ENCODE measurements at regions not wholly inside any gene's neighbourhood (a gene's known extent, or its start where the extent isn't known, plus 50 kb on each side); places are given as distances from the start of the nearest gene placed in this dataset.
A peak's percentile ranks its signal among the peaks of the same experiment; 100 is the strongest.
"Not testable (repeated sequence)": the region's sequence is repeated elsewhere in the genome, so short reads cannot be mapped to it uniquely, and the experiment has no call there.

GRCh38 chr16:85517154-85517553 lies 96.0 kb upstream of the GSE1 start:
- TF ChIP-seq EZH2 (IDR thresholded peaks at IDR 0.05; ENCODE audit: borderline replicate concordance, low read depth, low read length, severe bottlenecking) (no peak), CTCF (IDR thresholded peaks at IDR 0.05; ENCODE audit: borderline replicate concordance, extremely low read depth, low read length, poor library complexity, severe bottlenecking) (no peak)

GRCh38 chr16:85517563-85518179 lies 95.5 kb upstream of the GSE1 start:
- DNase-seq = no peak
- Histone ChIP-seq H3K36me3 (ENCODE audit: insufficient read depth, low read length) (no peaks in the 10 kb centered on the region), H4K20me1 (ENCODE audit: insufficient read depth, low read length) (peaks cover 7% of the 10 kb centered on the region; the same call in 1 of the 2 replicates), H3K79me2 (ENCODE audit: insufficient read depth, low read length) (no peaks in the 10 kb centered on the region), H3K4me3 (ENCODE audit: low read depth in 1 of 2, low read length in 2 of 2) (no peak overlapping the region), H3K9me3 (ENCODE audit: insufficient read depth, low read length, severe bottlenecking) (no peaks in the 10 kb centered on the region), H3K4me1 (ENCODE audit: insufficient read depth, low read length) (no peaks in the 10 kb centered on the region), H3K27me3 (ENCODE audit: insufficient read depth, low read length, poor library complexity) (no peaks in the 10 kb centered on the region), H3K27ac (ENCODE audit: low read length) (no peak overlapping the region), H3K9ac (ENCODE audit: low read depth, low read length) (no peak overlapping the region), H3K4me2 (ENCODE audit: insufficient read depth, low read length) (no peak overlapping the region), H2AFZ (ENCODE audit: low read depth, low read length) (no peak overlapping the region)
- TF ChIP-seq EZH2 (IDR thresholded peaks at IDR 0.05; ENCODE audit: borderline replicate concordance, low read depth, low read length, severe bottlenecking) = no peak
- no peak for TF ChIP-seq CTCF (IDR thresholded peaks at IDR 0.05; ENCODE audit: borderline replicate concordance, extremely low read depth, low read length, poor library complexity, severe bottlenecking)
- ATAC-seq (ENCODE audit: insufficient read depth, low read depth) = no peak

More at GRCh38 chr16:85517154-85517553, 96.0 kb upstream of the GSE1 start:
- Histone ChIP-seq H3K36me3 (ENCODE audit: insufficient read depth, low read length) (no peaks in the 10 kb centered on the region), H3K4me2 (ENCODE audit: insufficient read depth, low read length) (no peak overlapping the region), H3K9me3 (ENCODE audit: insufficient read depth, low read length, severe bottlenecking) (no peaks in the 10 kb centered on the region), H3K27me3 (ENCODE audit: insufficient read depth, low read length, poor library complexity) (no peaks in the 10 kb centered on the region), H3K9ac (ENCODE audit: low read depth, low read length) (no peak overlapping the region), H3K4me3 (ENCODE audit: low read depth in 1 of 2, low read length in 2 of 2) (no peak overlapping the region), H4K20me1 (ENCODE audit: insufficient read depth, low read length) (peaks cover 7% of the 10 kb centered on the region; the same call in 1 of the 2 replicates), H2AFZ (ENCODE audit: low read depth, low read length) (no peak overlapping the region), H3K79me2 (ENCODE audit: insufficient read depth, low read length) (no peaks in the 10 kb centered on the region), H3K4me1 (ENCODE audit: insufficient read depth, low read length) (no peaks in the 10 kb centered on the region), H3K27ac (ENCODE audit: low read length) (no peak overlapping the region)
- DNase-seq = no peak
- ATAC-seq (ENCODE audit: insufficient read depth, low read depth) = no peak

- H3K79me2 ChIP-seq (ENCODE audit: insufficient read depth, low read length) = no peaks in the 10 kb centered on the region
- H3K4me3 ChIP-seq (ENCODE audit: low read depth in 1 of 2, low read length in 2 of 2) = no peak overlapping the region
- no peak overlapping the region for H3K4me2 ChIP-seq (ENCODE audit: insufficient read depth, low read length)
- no peak overlapping the region for H3K9ac ChIP-seq (ENCODE audit: low read depth, low read length)
- H3K27ac ChIP-seq (ENCODE audit: low read length) = no peak overlapping the region
- no peaks in the 10 kb centered on the region for H3K4me1 ChIP-seq (ENCODE audit: insufficient read depth, low read length)
- H3K36me3 ChIP-seq (ENCODE audit: insufficient read depth, low read length) = no peaks in the 10 kb centered on the region
- no peak overlapping the region for H2AFZ ChIP-seq (ENCODE audit: low read depth, low read length)
- DNase-seq = peak; percentile 26
- no peaks in the 10 kb centered on the region for H3K27me3 ChIP-seq (ENCODE audit: insufficient read depth, low read length, poor library complexity)
- peaks cover 12% of the 10 kb centered on the region for H4K20me1 ChIP-seq (ENCODE audit: insufficient read depth, low read length)
- no peak for TF ChIP-seq EZH2 (IDR thresholded peaks at IDR 0.05; ENCODE audit: borderline replicate concordance, low read depth, low read length, severe bottlenecking)
- ATAC-seq (ENCODE audit: insufficient read depth, low read depth) = no peak
- H3K9me3 ChIP-seq (ENCODE audit: insufficient read depth, low read length, severe bottlenecking) = no peaks in the 10 kb centered on the region
Measured at GRCh38 chr16:85518398-85519049, 94.6 kb upstream of the GSE1 start.

- not testable (repeated sequence) for DNase-seq; H3K36me3 ChIP-seq (ENCODE audit: insufficient read depth, low read length); H3K4me3 ChIP-seq (ENCODE audit: low read depth in 1 of 2, low read length in 2 of 2); H3K27ac ChIP-seq (ENCODE audit: low read length); H3K4me1 ChIP-seq (ENCODE audit: insufficient read depth, low read length); H3K4me2 ChIP-seq (ENCODE audit: insufficient read depth, low read length); H3K27me3 ChIP-seq (ENCODE audit: insufficient read depth, low read length, poor library complexity); H3K9ac ChIP-seq (ENCODE audit: low read depth, low read length); H2AFZ ChIP-seq (ENCODE audit: low read depth, low read length); ATAC-seq (ENCODE audit: insufficient read depth, low read depth); H3K79me2 ChIP-seq (ENCODE audit: insufficient read depth, low read length); H3K9me3 ChIP-seq (ENCODE audit: insufficient read depth, low read length, severe bottlenecking)
- peaks cover 13% of the 10 kb centered on the region for H4K20me1 ChIP-seq (ENCODE audit: insufficient read depth, low read length)
Measured at GRCh38 chr16:85519050-85519440, 94.1 kb upstream of the GSE1 start.
